CD14-positive monocyte (primary cell): ENCODE measurements at regions not wholly inside any gene's neighbourhood (a gene's known extent, or its start where the extent isn't known, plus 50 kb on each side); places are given as distances from the start of the nearest gene placed in this dataset.

Source experiments
- DNase-seq, 3 donors: peaks; one replicate each; pipeline ENCODE4 v3.0.0-alpha.2; 2011 to 2022
- H2AFZ ChIP-seq: 2 replicates; pipeline ENCODE4 v1.6.0; 2012; ENCODE audit warnings: mild to moderate bottlenecking, low read depth, low read length, inconsistent platforms; ENCODE audit not compliant: insufficient read depth, poor library complexity, severe bottlenecking
- H3K27ac ChIP-seq, 2 donors: 1 replicate in 1 of 2; 2 replicates in 1 of 2; pipeline ENCODE4 v1.5.1; 2012 to 2013; ENCODE audit warnings: low read length in 2 of 2, control low read depth in 1 of 2, inconsistent platforms in 1 of 2, low read depth in 1 of 2, mild to moderate bottlenecking in 1 of 2
- H3K27me3 ChIP-seq, 2 donors: one replicate each; pipeline versions ENCODE4 v1.6.0 to v1.6.1; 2011 to 2013; ENCODE audit warnings: low read length in 2 of 2; ENCODE audit not compliant: control insufficient read depth in 2 of 2, insufficient read depth in 2 of 2
- H3K36me3 ChIP-seq, 2 donors: replicated peaks in 1 of 2; 1 replicate in 1 of 2; 2 replicates in 1 of 2; pipeline versions ENCODE4 v1.5.1 to v1.6.1; 2012 to 2013; ENCODE audit warnings: low read length in 2 of 2, control low read depth in 1 of 2, inconsistent platforms in 1 of 2, mild to moderate bottlenecking in 1 of 2; ENCODE audit not compliant: insufficient read depth in 2 of 2, control insufficient read depth in 1 of 2
- H3K4me1 ChIP-seq, 2 donors: 1 replicate in 1 of 2; 2 replicates in 1 of 2; pipeline versions ENCODE4 v1.5.1 to v1.6.1; 2012 to 2013; ENCODE audit warnings: low read length in 2 of 2, control low read depth in 1 of 2, inconsistent platforms in 1 of 2, mild to moderate bottlenecking in 1 of 2, moderate library complexity in 1 of 2; ENCODE audit not compliant: insufficient read depth in 2 of 2, control insufficient read depth in 1 of 2
- H3K4me2 ChIP-seq: replicated peaks from 2 replicates; pipeline ENCODE3; 2012; ENCODE audit warnings: low read length, moderate library complexity, mild to moderate bottlenecking; ENCODE audit not compliant: poor library complexity, severe bottlenecking; ENCODE audit errors: extremely low read depth
- H3K4me3 ChIP-seq, 3 experiments: fragments of 200-600 bp in 1 of 3; sonication (generic) in 1 of 3; replicated peaks in 1 of 3; 1 replicate in 2 of 3; 2 replicates in 1 of 3; pipeline ENCODE4 v1.5.1; 2011 to 2013; ENCODE audit warnings: low read length in 3 of 3, mild to moderate bottlenecking in 3 of 3, control low read depth in 2 of 3, low read depth in 2 of 3, inconsistent platforms in 1 of 3, moderate library complexity in 1 of 3
- H3K79me2 ChIP-seq: 2 replicates; pipeline ENCODE4 v1.6.0; 2012; ENCODE audit warnings: mild to moderate bottlenecking, control low read depth, inconsistent platforms, low read length, moderate library complexity; ENCODE audit not compliant: insufficient read depth
- H3K9ac ChIP-seq: 2 replicates; pipeline ENCODE4 v1.6.0; 2017; ENCODE audit warnings: low read length, mild to moderate bottlenecking; ENCODE audit not compliant: insufficient read depth, poor library complexity, severe bottlenecking
- H3K9me3 ChIP-seq, 2 donors: replicated peaks in 1 of 2; 1 replicate in 1 of 2; 2 replicates in 1 of 2; pipeline versions ENCODE4 v1.5.1 to v1.6.1; 2012 to 2013; ENCODE audit warnings: low read length in 2 of 2, control low read depth in 1 of 2; ENCODE audit not compliant: control insufficient read depth in 1 of 2, insufficient read depth in 1 of 2
- H4K20me1 ChIP-seq: 2 replicates; pipeline ENCODE4 v1.6.0; 2012; ENCODE audit warnings: mild to moderate bottlenecking, low read length, control low read depth, moderate library complexity; ENCODE audit not compliant: insufficient read depth
- H3K27ac Mint-ChIP-seq, 7 donors: one replicate each; pipeline ENCODE4 v1.8.0; 2020; ENCODE audit warnings: mild to moderate bottlenecking in 7 of 7, mixed read lengths in 7 of 7, moderate library complexity in 6 of 7, inconsistent platforms in 2 of 7
- H3K27me3 Mint-ChIP-seq, 3 donors: one replicate each; pipeline ENCODE4 v1.8.0; 2021 to 2022; ENCODE audit warnings: low read depth in 3 of 3, mild to moderate bottlenecking in 3 of 3, mixed read lengths in 3 of 3, moderate library complexity in 3 of 3, inconsistent platforms in 1 of 3
- H3K36me3 Mint-ChIP-seq, 2 donors: one replicate each; pipeline ENCODE4 v1.8.0; 2020; ENCODE audit warnings: mixed read lengths in 2 of 2, inconsistent platforms in 1 of 2, mild to moderate bottlenecking in 1 of 2
- H3K4me1 Mint-ChIP-seq: one replicate; pipeline ENCODE4 v1.8.0; 2020; ENCODE audit warnings: mild to moderate bottlenecking, mixed read lengths
- H3K4me3 Mint-ChIP-seq, 2 donors: one replicate each; pipeline ENCODE4 v1.8.0; 2020; ENCODE audit warnings: mild to moderate bottlenecking in 2 of 2, mixed read lengths in 2 of 2, moderate library complexity in 1 of 2
- H3K9me3 Mint-ChIP-seq, 7 donors: one replicate each; pipeline ENCODE4 v1.8.0; 2020 to 2022; ENCODE audit warnings: mixed read lengths in 7 of 7, mild to moderate bottlenecking in 6 of 7, moderate library complexity in 6 of 7, inconsistent platforms in 2 of 7
- WGBS: methylation state at CpG from one replicate; pipeline ENCODE4 v1.1.5; 2013; ENCODE audit warnings: missing lambda C conversion rate; ENCODE audit not compliant: insufficient coverage; 5-methylcytosine and 5-hydroxymethylcytosine counted together
- intact Hi-C, 2 donors: fragments of 100-400 bp; cut with micrococcal nuclease; formaldehyde crosslinking; loops; one replicate each; pipeline versions ENCODE4 v1.15.0 to v1.15.1; 2023
- TF ChIP-seq, protein P1 (sequence below): fragments of 200-600 bp; IDR thresholded peaks from one replicate; pipeline ENCODE4 v1.8.0; 2022; ENCODE audit warnings: antibody characterized with exemption, mild to moderate bottlenecking

DNA sequence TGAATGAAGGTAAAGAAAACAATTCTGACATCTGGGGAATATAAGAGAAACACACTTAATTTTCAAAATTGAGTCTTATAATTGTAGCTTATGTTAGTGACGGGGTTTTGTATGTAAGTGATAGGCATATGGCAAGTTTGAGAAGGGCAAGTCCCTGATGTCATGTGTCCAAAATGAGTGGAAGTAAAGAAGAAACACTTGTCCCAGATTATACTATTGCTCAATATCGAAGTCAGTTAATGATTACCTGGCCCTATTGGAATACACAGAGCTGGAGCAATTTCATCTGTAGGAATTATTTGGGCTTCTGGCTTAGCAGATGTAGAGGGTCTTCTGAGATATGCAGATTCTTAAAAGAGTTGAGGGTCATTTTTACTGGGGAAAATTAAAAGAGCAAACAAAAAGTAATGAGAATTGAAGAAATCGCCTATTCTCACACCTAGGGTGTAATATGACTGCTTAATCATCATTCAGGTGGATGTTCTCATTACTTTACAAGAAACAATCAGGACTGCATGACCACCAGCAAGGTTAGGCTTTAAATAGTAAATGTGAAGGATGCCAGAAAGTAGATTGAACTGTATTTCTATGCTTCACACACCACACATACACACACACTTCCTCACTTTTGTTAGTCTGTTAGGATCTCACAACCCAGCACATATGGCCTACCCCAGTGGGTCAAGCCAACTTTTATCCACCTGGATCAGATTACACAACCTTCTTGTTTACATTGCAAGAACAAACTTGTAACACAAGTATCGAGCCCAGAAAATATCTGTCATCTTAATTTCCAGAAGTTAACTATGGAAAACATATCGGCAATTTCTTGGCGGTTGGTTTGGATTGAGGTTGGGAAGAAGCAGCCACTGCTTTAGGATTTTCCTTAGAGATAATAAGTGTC lies 183.3 kb upstream of the LRRC3B start:
- Histone ChIP-seq H3K4me2 (no peak overlapping the region), H2AFZ (no peak overlapping the region), H3K27me3 (no peaks in the 10 kb centered on the region), H3K4me3 (no peak overlapping the region), H3K9ac (no peak overlapping the region), H3K79me2 (no peaks in the 10 kb centered on the region), H3K4me1 (no peaks in the 10 kb centered on the region), H3K9me3 (peaks cover 6 to 26% of the 10 kb centered on the region in 2 donors), H3K36me3 (no peaks in the 10 kb centered on the region), H3K27ac (no peak overlapping the region), H4K20me1 (no peaks in the 10 kb centered on the region)
- 86% methylated on average over 1 of the region's 6 CpGs for WGBS
- no peak for DNase-seq
- Mint-ChIP-seq H3K4me3 (no peak overlapping the region), H3K4me1 (no peaks in the 10 kb centered on the region), H3K27ac (no peak overlapping the region), H3K9me3 (peaks cover 2 to 17% (median 9%) of the 10 kb centered on the region in 7 donors), H3K36me3 (no peaks in the 10 kb centered on the region), H3K27me3 (peaks cover 0 to 1% (median 0%) of the 10 kb centered on the region in 3 donors)
- intact Hi-C loops, result no loop called here
- TF ChIP-seq, protein P1, sequence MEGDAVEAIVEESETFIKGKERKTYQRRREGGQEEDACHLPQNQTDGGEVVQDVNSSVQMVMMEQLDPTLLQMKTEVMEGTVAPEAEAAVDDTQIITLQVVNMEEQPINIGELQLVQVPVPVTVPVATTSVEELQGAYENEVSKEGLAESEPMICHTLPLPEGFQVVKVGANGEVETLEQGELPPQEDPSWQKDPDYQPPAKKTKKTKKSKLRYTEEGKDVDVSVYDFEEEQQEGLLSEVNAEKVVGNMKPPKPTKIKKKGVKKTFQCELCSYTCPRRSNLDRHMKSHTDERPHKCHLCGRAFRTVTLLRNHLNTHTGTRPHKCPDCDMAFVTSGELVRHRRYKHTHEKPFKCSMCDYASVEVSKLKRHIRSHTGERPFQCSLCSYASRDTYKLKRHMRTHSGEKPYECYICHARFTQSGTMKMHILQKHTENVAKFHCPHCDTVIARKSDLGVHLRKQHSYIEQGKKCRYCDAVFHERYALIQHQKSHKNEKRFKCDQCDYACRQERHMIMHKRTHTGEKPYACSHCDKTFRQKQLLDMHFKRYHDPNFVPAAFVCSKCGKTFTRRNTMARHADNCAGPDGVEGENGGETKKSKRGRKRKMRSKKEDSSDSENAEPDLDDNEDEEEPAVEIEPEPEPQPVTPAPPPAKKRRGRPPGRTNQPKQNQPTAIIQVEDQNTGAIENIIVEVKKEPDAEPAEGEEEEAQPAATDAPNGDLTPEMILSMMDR, result no peak

DNA sequence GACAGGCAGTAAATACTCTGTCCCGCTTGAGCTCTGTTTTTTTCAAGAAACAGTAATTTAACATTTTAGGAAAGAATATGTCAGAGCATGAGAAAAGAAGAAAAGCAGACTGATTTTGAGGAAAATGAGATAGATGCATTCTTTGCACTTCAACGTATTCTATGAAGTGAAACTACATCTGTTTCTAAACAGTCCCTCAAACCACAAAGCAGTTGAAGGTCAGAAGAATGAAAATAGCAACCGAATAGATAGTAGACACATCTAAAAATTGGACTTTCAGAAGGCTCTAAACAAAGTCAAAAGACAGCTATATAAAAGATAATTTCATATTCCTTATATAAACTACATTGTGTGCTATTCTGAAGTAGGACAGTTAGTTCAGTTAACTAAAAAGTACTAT lies 172.6 kb upstream of the LRRC3B start:
- Mint-ChIP-seq H3K27ac (no peak overlapping the region), H3K4me3 (no peak overlapping the region), H3K36me3 (no peaks in the 10 kb centered on the region), H3K4me1 (no peaks in the 10 kb centered on the region), H3K9me3 (peaks cover 0 to 7% (median 0%) of the 10 kb centered on the region in 7 donors), H3K27me3 (peaks cover 0 to 2% (median 0%) of the 10 kb centered on the region in 3 donors)
- WGBS, result no CpG with 5 or more reads among the region's 3 CpGs
- H3K27ac ChIP-seq, result no peak overlapping the region
- H3K4me2 ChIP-seq, result no peak overlapping the region
- H4K20me1 ChIP-seq, result no peaks in the 10 kb centered on the region
- intact Hi-C loops, result no loop called here
- no peak overlapping the region for H2AFZ ChIP-seq
- H3K4me1 ChIP-seq, result no peaks in the 10 kb centered on the region
- no peak overlapping the region for H3K9ac ChIP-seq
- DNase-seq, result no peak
- H3K27me3 ChIP-seq, result no peaks in the 10 kb centered on the region
- TF ChIP-seq, protein P1, result no peak
- no peak overlapping the region for H3K4me3 ChIP-seq
- H3K9me3 ChIP-seq, result peaks cover 0 to 3% of the 10 kb centered on the region in 2 donors
- H3K36me3 ChIP-seq, result no peaks in the 10 kb centered on the region
- H3K79me2 ChIP-seq, result no peaks in the 10 kb centered on the region
